AG08395 (cell line): ENCODE measurements at regions not wholly inside any gene's neighbourhood (a gene's known extent, or its start where the extent isn't known, plus 50 kb on each side); places are given as distances from the start of the nearest gene placed in this dataset.
A peak's percentile ranks its signal among the peaks of the same experiment; 100 is the strongest.

Source experiments
- DNase-seq: peaks from one replicate; pipeline ENCODE4 v3.0.0; 2012; ENCODE audit warnings: mixed read lengths, low spot score

DNA sequence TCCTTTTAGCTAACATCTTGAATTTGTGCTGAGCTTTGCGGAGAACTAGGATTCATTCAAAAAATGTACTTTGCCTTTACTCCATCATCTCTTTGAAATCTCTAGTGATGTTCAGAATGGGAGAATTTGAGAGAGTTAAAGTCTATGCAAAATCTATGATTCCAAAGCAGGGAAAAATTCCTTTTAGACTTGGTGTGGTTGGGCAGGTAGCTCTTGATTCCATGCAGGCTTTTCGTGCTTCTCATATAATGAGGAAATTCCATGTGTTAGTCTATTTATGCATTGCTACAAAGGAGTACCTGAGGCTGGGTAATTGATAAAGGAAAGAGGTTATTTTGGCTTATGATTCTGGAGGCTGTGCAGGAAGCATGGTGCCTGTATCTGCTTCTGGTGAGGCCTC is 258.9 kb upstream of the EPHA4 start:
- DNase-seq = no peak

DNA sequence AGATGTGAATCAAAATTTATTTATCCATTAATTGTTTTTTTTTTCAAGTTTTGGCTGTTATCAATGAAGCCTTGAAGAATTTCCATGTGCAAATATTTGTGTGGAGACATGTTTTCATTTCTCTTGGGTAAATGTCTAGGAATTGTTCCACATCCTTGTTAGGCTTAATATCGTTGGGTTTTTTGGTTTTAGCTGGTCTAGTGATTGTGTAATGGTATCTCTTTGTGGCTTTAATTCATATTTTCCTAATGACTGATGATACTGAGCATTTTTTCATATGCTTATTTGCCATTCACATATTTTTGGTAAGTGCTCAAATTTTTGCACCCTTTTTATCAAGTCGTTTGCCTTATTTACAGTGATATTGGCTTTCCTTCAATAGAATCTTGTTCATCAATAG is 250.3 kb upstream of the EPHA4 start:
- DNase-seq = no peak

- no peak for DNase-seq
Measured at GRCh38 chr2:221818616-221819320, 246.7 kb upstream of the EPHA4 start.

DNA sequence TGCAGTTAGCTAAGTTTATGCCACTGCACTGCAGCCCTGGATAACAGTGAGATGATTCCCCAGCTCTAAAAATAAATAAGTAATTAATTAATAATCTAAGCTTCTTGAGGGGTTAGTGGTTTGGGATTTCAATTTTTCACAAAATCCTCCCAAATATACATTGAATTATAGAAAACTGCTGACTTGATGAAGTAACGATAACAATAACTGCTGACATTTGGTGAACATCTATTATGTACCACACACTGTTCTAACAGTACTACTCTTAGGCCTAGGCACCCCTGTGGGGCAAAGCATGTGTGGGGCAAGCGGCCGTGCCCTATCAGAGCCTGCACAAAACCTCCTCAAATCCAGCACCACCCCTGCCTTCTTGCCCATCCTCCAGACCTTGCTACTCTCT is 245.8 kb upstream of the EPHA4 start:
- DNase-seq = no peak

DNA sequence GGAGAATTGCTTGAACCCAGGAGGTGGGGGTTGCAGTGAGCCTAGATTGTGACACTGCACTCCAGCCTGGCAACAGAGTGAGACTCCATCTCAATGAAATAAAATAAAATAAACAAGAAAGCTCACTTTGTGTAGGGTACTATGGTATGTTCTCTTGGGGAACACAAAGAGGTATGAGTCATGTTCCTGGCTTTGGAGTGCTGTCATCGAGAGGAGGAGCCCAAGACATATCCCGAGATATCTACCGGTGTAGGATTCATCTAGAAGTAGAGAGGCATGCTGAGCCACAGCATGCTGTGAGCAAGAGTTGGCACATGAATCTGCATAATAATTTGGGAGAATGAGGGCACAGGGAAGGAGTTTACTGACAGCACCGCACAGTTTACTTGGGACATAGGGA is 244.9 kb upstream of the EPHA4 start:
- DNase-seq = no peak

GRCh38 chr2:221816566-221816965 is 244.5 kb upstream of the EPHA4 start:
- DNase-seq = no peak

DNA sequence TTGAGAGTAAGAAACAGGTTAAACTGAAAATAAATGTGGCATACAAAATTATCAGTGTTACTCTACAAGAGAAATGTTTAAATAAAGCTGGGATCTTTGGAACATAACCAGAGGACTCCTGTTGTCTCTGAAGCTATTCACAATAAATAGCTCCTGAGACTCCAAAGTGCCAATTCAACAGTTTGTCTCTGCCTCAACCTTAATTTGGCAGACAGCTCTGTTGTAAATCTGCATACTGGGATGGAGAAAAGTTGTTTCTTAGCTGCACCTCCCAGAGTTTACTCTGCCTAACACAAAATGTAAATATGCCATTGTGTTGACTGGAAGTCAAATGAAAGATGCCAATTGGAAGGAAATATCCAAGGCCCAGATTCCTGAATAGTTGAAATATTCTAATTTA is 238.5 kb upstream of the EPHA4 start:
- DNase-seq = no peak

DNA sequence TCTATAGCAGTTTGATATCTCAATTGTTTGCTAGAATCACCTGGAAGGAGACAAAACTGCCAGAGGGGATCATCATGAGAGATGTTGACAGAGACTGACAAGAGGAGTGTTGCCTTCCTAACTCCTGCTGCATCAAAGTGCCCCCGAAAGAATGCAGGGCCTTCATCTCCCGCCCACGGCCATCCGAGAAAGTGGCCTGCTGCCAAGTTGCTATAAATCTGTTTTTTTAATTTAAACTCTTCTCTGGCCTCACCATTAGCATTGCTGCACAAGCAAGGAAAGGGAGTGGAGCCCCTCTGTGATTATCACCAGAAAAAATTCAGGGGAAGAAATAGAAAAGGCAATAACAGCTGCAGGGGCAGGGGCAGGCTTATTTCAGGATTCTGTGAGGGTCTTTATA is 238.1 kb upstream of the EPHA4 start:
- DNase-seq = no peak

DNA sequence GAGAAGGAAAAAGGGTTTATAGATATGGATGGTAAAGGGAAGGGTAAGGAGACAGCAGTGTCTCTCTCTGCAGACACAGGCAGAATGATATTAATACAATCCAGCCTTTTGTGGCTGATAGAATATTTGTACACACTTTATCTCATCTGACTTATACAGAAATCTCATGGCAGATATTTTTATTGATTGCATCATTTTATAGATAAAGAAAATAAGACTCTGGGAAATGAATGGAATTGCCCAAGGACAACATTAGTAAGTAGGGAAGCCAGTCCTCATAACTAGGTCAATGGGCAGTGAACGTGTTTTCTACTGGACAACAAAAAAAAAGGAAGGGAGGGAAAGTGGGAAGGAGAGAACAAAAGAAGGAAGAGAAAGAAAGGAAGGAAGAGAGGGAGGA is 236.4 kb upstream of the EPHA4 start:
- DNase-seq = no peak

DNA sequence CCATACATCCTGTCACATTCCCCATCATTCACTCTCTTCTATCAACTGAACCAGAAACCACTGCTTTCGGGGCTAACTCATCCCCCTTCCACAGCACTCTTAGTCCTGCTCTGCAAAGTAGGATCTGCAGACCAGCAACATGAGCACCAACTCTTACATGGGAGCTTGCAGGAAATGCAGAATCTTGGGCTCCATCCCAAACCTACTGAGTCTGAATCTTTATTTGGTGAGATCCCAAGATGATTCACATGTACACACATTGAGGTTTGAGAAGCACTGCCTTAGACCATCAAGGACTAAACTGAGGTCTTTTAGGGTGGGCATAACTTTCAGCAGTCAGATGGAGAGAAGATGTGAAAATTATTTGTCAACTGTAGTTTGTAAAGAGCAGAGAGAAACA is 235.6 kb upstream of the EPHA4 start:
- DNase-seq = no peak

- DNase-seq = no peak
Measured at GRCh38 chr2:221802089-221802488, 230.0 kb upstream of the EPHA4 start.

DNA sequence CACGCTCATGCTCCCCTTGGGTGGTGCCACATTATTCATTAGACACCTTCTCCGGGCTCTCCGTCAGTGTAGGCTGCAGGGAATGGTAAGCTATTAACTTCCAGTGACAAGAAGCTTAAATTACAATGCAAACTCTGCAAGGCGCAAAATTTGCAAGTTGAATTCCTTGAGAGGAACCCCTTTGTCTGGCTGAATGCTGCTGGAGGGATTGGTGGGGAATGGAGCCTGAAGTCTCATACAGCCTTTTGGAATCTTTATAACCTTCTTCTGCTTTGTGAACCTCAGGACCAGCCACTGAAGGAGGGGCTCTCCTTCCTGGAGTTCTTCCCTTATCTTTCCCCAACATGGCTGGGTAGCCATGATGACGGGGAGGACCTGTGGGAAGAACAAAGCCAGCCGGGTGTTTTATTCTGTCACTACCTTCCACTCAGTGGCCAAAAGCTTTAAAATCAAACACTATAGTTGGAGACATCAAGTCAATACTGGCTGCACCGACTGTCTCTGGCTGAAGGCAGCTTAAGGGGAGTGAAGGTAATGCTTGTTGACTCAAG is 220.9 kb upstream of the EPHA4 start:
- DNase-seq = no peak

DNA sequence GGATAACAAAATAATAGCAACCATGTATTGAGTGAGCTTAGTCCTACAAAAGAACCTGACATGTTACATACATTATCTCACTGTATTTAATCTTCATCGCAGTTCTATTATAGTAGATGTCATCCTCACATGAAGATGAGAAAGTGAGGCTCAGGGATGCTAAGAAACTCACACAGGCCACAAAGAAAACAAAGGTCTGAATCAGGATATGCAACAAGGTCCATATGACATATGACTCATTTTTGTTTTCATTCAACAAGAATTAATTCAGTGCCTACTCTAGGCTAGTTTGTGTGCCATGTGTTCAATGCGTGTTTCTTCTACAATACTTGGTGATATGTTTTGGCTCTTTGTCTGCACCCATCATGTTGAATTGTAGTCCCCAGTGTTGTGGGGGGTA is 219.7 kb upstream of the EPHA4 start:
- no peak for DNase-seq

DNA sequence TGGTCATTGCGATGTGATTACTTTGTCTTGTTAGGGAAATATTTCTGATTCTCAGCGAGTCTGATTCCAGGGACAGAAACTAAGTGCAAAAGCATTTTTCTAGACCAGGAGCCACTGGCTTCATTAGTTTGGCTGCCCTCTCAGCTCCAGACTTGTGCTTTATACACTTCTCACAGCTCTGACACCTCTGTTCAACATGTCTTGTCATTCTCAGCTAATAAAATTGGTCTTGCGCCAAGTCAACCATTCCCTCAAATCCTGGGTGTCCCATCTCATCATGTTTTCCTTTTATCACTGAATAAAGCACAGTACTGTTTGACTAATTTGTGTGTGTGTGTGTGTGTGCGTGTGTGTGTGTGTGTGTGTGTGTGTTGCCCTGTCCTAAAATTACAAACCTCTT is 215.5 kb upstream of the EPHA4 start:
- DNase-seq = no peak

GRCh38 chr2:221786297-221786926 is 214.3 kb upstream of the EPHA4 start:
- no peak for DNase-seq

- DNase-seq = no peak
Measured at GRCh38 chr2:221780281-221780688, 208.2 kb upstream of the EPHA4 start.

- DNase-seq = peak; percentile 12
Measured at GRCh38 chr2:221779614-221780067, 207.5 kb upstream of the EPHA4 start.

- DNase-seq = no peak
Measured at GRCh38 chr2:221778025-221778424, 205.9 kb upstream of the EPHA4 start.

DNA sequence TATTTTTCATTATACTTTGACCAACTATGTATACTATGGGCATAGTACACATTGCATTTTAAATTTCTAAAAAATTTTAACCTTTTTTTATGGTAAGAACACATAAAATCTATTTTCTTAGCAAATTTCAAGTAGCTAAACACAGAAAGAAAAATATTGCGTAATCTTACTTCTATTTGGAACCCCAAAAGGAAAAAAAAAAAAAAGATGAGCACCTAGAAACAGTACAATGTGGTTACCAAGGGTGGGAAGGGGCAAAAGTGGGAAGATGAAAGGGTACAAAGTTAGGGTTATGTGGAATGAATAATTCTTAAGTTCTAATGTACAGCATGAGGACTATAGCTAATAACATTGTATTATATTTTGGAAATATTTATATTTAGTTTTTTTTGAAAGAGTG is 205.0 kb upstream of the EPHA4 start:
- no peak for DNase-seq

- DNase-seq = no peak
Measured at GRCh38 chr2:221775096-221775495, 203.0 kb upstream of the EPHA4 start.

GRCh38 chr2:221774136-221774535 is 202.0 kb upstream of the EPHA4 start:
- no peak for DNase-seq

- DNase-seq = no peak
Measured at GRCh38 chr2:221771297-221771696, 199.2 kb upstream of the EPHA4 start.

GRCh38 chr2:221767106-221768012 is 195.3 kb upstream of the EPHA4 start:
- no peak for DNase-seq
